Activated CD4-positive, alpha-beta T cell treated with anti-CD3 and anti-CD28 coated beads for 24 hours (primary cell): ENCODE measurements at regions not wholly inside any gene's neighbourhood (a gene's known extent, or its start where the extent isn't known, plus 50 kb on each side); places are given as distances from the start of the nearest gene placed in this dataset.

Source experiments
- DNase-seq, 2 donors: peaks; one replicate each; pipeline ENCODE4 v3.0.0-alpha.2; 2020; ENCODE audit warnings: low read depth in 2 of 2

DNA sequence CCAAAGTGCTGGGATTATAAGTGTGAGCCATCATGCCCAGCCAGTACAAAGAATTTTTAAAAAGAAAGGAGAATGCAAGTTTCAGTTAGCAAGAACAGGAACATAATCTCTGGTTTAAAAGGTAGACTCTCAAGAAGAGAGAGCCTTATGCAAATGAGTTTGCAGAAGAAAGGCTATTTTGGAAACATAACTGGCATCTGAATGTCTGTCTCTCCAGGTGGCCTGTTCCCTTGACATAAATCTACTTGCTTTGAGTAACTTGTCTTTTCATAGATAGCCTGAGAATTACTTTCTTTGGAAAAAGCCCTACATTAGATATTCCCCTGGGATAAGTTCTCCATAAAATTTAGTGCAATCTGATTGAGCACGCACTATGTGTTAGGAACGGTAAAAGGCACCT lies 109.6 kb downstream of the ICOS start:
- no peak for DNase-seq

DNA sequence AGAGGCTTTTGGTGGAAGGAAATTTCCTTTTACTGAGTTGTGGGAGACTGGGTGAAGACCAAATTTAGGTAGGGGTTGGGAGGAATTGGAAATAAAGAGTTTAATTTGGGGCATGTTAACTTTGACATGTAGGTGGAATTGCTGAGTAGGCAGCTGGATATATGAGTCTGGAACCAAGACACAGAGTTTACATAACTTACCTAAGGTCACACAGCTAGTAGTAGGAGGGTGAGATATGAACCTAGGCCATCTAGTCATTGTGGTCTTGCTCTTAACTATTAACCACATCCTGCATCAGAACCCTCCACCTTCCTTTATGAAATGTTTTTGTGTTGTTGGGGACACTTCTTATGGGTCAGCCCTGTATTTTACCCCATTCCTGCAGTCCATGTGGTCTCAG lies 113.1 kb downstream of the ICOS start:
- no peak for DNase-seq

DNA sequence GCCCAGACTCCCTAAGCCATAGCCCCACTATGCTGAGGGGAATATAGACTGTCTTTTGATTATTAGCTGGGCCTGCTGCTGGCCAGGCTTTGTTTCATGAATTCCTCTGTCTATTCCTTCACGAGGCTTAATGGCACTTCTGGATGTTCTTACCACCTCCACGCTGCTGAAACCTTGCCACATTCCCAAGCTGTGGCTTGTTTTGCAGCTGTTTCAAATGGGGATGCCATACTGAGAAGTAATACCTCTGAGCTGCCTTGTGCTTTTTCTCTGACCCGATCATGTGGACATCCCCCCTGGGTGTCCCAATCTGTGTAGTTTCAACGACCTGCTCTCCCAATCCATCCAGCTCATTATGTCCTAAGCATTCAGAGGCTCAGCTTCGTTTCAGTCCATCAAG lies 114.1 kb downstream of the ICOS start:
- DNase-seq, result no peak

- no peak for DNase-seq
Observed at GRCh38 chr2:204051476-204051875, 114.9 kb downstream of the ICOS start.

DNA sequence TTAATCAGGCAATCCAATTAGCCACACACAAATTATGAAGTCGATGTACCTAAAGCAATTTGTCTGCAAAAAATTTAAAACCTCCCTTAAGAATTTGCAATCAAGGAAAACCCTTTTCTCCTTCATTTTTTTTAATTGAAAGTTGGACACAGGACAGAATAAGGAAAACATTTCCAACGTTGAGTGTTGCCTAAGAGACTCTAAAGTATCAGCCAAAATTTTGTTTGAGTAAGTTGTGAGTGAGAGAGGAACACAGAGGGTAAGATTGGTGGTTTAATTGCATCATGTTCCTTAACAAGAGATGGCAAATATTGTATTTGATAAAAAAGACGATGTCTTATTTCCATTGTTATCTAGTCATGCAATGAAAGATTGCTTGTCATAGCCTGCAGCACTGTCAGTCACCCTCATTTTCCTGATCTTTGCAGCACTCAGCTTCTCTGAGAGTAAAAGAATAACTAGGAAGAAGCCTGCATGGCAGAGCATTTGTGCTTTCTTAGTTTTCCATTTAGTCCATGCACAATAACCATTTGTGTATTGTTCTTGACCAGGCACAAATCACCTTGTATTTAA lies 115.5 kb downstream of the ICOS start:
- no peak for DNase-seq

GRCh38 chr2:204059016-204059415 lies 122.5 kb downstream of the ICOS start:
- no peak for DNase-seq

DNA sequence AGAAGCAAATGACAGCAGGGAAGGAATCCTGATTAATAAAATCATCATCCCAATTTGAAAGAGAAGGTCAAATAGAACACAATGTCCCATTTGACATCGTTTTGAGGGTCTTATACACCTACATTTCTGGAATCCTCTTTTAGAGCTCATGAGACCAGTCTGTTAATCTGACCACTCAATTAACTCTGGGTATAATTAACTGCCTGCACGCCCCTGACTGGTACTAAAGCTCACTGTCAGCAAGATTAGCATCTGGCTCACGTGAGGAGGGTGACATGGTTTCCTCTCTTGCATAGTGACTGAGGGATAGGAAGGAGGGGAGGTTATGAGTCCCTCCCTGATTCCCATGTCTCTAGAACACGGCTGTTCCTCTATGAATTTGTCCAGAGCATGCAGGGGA lies 124.3 kb downstream of the ICOS start:
- DNase-seq, result no peak

DNA sequence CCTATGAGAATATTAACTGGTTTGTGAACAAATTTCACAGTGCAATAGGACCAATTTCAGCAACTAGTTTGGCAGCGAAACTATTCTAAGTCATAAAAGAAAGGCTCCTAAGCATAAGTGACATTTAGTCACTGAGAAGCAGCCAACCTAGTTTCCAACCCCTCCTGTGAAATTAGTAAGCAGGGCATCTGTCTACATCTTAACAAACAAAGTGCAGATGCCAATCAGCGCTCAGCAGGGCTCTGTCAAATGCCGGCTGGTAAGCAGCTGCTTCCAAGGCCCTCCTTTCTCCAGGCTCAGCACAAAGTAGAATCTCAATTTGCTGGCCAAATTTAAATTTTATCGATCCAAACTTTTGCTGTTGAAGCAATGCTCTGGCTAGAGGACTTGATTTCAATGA lies 124.7 kb downstream of the ICOS start:
- DNase-seq, result no peak

DNA sequence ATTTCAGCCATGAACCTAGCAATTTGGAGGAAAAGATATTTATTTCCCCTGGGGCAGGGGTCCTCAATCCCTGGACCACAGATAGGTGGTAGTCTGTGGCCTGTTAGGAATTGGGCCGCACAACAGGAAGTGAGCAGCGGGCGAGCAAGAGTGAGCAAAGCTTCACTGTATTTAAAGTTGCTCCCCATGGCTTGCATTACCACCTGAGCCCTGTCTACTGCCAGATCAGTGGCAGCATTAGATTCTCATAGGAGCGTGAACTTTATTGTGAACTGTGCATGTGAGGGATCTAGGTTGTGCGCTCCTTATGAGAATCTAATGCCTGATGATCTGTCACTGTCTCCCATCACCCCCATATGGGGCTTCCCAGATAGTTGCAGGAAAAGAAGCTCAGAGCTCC lies 127.6 kb downstream of the ICOS start:
- DNase-seq, result no peak

GRCh38 chr2:204065566-204065965 lies 129.0 kb downstream of the ICOS start:
- no peak for DNase-seq

DNA sequence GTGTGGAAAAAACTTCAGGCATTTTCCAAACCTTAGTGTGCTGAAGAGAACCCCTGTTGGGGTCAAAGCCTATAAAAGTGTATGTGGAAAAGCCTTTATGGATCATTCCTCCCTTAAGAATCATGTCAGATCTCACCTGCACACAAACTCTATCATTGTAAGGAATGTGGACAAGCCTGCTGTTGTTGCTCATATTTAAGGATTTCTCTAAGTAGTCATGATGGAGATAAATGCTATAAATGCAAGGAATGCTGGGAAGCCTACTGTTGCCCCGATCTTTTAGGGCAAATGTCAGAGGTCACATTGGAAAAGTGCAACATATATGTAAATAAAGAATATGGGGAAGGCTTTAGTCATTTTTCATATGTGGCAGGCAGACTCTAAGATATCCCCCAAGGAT lies 129.5 kb downstream of the ICOS start:
- DNase-seq, result no peak

DNA sequence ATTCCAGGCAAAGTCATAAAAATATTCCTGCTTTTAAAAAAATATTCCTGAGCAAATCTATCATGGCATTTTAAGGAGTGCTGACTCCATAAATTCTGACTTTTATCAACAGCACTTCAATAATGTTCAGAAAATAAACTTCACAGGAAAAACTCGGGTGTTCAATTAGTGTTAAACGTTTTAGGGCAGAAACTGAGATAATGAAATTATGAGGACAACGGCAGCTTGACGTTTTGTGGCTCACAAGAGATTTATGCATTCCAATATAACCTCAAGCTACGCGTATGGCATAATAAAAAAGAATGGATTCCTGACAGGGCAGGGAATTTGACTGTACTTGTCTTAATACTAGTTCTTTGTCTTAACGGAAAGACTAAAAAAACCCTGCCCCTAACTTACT lies 133.2 kb downstream of the ICOS start:
- no peak for DNase-seq

DNA sequence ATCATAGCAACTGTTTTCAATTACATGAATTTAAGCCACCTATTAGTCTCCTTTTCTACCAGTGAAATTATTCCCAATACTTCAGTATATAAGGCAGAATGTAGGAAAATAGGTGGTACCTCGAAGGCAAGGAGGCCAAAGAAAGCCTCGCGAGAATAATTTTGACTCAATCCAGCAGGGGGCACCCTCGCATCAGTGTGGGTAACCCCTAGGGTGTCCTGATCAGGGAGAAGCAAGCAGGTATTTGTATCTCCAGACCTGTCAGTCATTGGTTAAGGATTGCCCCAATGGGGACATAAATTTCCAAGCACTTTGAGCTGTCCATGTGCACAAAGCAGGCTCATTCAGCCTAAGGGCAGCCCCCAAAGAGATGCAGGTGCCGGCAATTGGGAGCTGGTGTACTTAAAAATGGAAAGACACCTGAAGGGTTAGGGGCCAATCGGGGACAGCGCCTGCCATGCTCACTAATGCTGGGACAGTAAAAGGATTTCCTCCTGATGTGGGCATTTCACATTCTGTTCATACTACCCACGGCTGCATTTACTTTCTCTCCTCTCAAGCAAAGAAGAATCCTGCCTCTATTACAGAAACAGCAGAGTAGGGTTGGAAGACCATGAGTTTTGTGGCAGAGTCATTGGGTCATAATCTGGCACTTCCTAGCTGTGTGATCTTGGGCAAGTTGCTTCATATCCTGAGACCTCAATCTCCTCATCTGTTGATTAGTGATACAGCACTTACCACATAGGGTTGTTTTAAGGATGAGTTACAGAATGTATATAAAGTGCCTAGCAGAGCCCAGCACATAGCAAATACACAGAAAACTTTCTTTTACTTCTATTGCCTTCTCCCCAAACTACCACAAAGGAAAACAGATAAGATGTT lies 136.1 kb downstream of the ICOS start:
- DNase-seq, result peak; percentile 71 to 74

DNA sequence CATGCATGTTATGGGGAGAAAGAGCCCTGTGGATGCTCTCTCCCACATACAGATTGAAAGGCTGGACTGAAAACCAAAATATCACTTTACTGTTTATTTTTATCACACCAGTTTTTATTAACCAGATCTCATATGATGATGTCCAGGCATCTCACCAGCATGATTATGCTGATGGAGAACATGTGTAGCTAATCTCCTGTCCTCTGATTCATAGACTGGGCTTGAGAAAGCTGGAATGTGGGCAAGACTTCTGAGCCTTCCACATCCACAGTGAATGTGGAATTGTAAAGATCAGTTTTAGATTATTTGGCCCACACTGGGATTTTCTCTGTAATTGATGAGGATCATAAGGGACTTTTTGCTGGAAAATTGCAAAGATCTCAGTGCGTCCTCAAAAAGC lies 137.9 kb downstream of the ICOS start:
- DNase-seq, result no peak

DNA sequence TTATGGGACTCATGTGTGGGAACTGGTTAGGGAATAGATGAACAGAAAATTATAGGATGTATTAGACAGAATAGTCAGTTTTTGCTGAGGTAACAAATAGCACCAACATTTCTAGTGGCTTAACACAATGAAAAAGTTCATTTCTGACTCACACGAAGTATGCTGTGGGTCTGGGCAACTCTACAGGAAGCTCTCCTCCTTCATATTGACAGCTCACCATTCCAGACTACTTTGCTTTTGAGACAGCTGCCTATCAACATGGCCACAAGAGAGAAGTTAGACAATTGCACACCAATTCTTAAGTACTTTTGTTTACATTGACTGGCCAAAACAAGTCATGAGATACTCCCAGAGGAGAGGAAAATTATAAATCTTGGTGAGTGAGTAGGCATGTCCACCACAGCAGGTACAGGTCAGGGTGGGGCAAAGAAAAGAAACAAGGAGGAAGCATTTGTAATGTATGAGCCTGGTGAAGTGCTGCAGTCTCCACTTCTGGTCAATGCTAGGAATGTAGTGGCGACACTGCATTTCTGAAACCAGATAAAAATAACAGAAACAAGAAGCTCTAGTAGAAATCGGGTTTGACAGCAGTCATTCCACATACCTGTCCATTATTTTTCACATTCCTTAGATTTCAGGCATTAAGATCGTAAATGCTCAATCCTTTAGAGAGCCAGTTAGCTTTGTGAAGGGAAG lies 141.6 kb downstream of the ICOS start:
- DNase-seq, result no peak

DNA sequence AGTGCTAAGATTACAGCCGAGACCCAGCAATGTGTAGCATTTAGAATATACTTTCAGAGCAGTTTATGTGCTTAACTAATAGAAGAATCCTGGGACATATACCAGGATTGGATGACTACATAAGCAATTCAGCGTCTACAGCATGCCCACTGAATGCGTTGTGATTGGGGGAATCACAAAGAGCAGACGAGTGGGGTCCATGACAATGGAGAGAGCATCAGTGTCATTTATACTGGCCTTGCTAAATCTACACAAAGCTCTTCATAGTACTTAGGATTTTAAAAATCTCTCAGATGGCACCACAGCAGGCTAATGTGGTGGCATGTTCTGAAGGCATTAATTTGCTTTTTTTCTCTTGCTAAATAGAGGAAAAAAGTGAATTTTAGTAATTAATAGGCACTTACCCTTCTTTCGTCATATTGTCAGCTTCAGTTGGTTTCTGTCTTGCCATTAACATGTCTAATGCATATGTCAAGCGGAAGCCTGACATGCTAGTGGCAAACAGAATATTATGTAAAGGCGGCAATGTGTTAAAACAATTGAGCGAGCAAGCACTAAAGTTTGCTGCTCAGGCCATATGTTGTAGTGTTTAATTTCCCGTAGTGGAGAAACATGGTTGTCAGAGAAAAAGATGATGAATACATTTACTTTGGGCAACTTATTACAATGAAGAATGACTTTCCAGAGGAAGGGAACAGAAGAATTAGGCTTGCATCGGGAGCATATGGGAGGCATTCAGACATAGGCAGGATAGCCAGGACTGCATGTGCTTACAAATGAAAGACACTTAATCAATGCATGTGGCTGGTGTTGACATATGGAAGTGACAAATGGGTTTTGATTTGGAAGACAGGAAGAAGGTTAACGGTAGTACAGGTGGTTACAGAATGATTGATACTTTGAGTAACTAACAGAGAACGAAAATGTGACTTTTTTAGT lies 145.2 kb downstream of the ICOS start:
- DNase-seq, result no peak

- no peak for DNase-seq
Observed at GRCh38 chr2:204086167-204086566, 149.6 kb downstream of the ICOS start.

- DNase-seq, result no peak
Observed at GRCh38 chr2:204089105-204089504, 152.5 kb downstream of the ICOS start.

DNA sequence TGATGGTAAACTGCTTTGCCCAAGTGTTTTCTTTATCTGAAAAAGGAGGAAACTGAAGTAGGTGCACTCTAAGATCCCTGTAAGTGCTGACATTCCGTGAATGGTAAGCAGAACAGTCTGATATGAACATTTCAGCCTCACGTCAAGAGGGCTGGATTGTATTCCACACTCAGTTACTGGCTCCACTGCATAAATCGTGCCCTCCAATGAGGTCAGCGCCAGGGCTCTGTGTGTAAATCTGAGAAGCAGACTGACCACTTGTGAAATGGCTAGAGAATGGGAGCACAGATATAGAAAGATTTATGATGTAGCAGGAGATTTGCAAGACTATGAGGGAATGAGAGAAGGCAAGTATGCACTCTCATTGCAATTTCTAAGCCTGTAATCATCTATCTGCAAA lies 153.0 kb downstream of the ICOS start:
- no peak for DNase-seq

DNA sequence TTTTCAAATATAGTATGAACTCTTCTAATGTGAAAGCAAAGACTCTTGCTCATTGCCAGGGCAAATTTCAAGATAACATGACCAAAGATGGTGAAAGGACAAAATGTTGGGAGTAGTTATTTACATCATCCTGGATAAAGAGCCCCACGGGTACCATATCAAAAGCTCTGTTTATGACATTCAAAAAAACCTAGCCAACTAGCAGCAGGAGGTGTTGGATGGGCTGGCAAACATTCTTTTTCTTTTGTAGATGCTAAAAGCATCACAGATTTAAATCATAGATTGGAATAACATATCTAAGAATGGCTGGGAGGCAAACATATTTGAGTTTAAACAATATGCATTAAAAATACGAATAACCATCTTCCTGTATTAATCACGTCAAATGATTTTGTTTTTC lies 153.5 kb downstream of the ICOS start:
- DNase-seq, result no peak

- DNase-seq, result no peak
Observed at GRCh38 chr2:204104811-204105210, 168.2 kb downstream of the ICOS start.

DNA sequence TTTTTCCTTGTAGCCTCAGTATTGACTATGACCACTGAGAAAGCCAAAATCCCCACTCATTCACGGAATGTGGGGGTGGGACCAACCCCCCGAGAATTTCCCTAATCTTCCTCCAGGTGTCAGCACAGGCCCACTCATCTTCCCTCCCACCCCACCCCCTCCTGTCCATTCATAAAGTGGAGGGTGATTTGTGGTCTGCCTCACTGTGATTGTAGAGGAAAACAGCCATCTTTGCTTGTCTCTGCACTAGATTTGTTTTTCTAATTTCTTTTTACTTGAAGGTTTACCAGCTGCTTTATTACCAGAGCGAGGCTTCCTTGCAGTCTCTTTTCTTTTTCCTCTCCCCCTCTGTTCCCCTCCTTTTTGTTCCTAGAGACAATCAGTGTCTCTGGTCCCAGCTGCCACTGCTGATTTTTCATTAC lies 171.8 kb downstream of the ICOS start:
- DNase-seq, result no peak
